SKM-1 treated with dmso at 0.1 percent for 144 hours (cell line): ENCODE measurements at regions not wholly inside any gene's neighbourhood (a gene's known extent, or its start where the extent isn't known, plus 50 kb on each side); places are given as distances from the start of the nearest gene placed in this dataset.
A peak's percentile ranks its signal among the peaks of the same experiment; 100 is the strongest.

ENCODE experiments used
- DNase-seq: peaks from one replicate; lab custom pipeline; 2025; ENCODE audit not compliant: unreplicated experiment; lab: John Stamatoyannopoulos, UW

GRCh38 chr6:14857501-14857900, 388.4 kb upstream of the JARID2 start:
- no peak for DNase-seq

GRCh38 chr6:14858808-14859207, 387.1 kb upstream of the JARID2 start:
- DNase-seq, result no peak

GRCh38 chr6:14860774-14861173, 385.1 kb upstream of the JARID2 start:
- no peak for DNase-seq

GRCh38 chr6:14861491-14861943, 384.4 kb upstream of the JARID2 start:
- no peak for DNase-seq

GRCh38 chr6:14862845-14863244, 383.0 kb upstream of the JARID2 start:
- DNase-seq, result no peak

GRCh38 chr6:14863902-14864850, 381.7 kb upstream of the JARID2 start:
- DNase-seq, result no peak

GRCh38 chr6:14865531-14866100, 380.3 kb upstream of the JARID2 start:
- DNase-seq, result peak; percentile 88

GRCh38 chr6:14867802-14868201, 378.1 kb upstream of the JARID2 start:
- DNase-seq, result no peak

- DNase-seq, result no peak
Measured at GRCh38 chr6:14871221-14871620, 374.6 kb upstream of the JARID2 start.

- no peak for DNase-seq
Measured at GRCh38 chr6:14873101-14873500, 372.8 kb upstream of the JARID2 start.

- no peak for DNase-seq
Measured at GRCh38 chr6:14873781-14874441, 372.0 kb upstream of the JARID2 start.

GRCh38 chr6:14874975-14875480, 370.8 kb upstream of the JARID2 start:
- no peak for DNase-seq

- DNase-seq, result no peak
Measured at GRCh38 chr6:14875481-14876063, 370.3 kb upstream of the JARID2 start.

- no peak for DNase-seq
Measured at GRCh38 chr6:14876778-14877613, 368.9 kb upstream of the JARID2 start.

GRCh38 chr6:14877758-14878157, 368.1 kb upstream of the JARID2 start:
- no peak for DNase-seq

- DNase-seq, result no peak
Measured at GRCh38 chr6:14880052-14880451, 365.8 kb upstream of the JARID2 start.

- DNase-seq, result no peak
Measured at GRCh38 chr6:14880677-14881076, 365.2 kb upstream of the JARID2 start.

- no peak for DNase-seq
Measured at GRCh38 chr6:14881398-14881797, 364.5 kb upstream of the JARID2 start.

- DNase-seq, result no peak
Measured at GRCh38 chr6:14882394-14883026, 363.4 kb upstream of the JARID2 start.

GRCh38 chr6:14883921-14884320, 361.9 kb upstream of the JARID2 start:
- DNase-seq, result no peak
